Stimulated activated effector memory CD8-positive, alpha-beta T cell treated with anti-CD3 and anti-CD28 coated beads, Interleukin-12 subunit alpha, Interleukin-12 subunit beta, amount 100 ng/mL, for 72 hours (primary cell): ENCODE measurements at regions not wholly inside any gene's neighbourhood (a gene's known extent, or its start where the extent isn't known, plus 50 kb on each side); places are given as distances from the start of the nearest gene placed in this dataset.

Experiments used
- ATAC-seq: fragments of 150-1000 bp; cut with Tn5 transposase; 2 replicates; pipeline ENCODE4 v1.10.0; 2021
- DNase-seq, 2 donors: peaks; one replicate each; pipeline ENCODE4 v3.0.0; 2021 to 2022; ENCODE audit warnings: low spot score in 2 of 2
- H3K27ac Mint-ChIP-seq: one replicate; pipeline ENCODE4 v1.8.0; 2022; ENCODE audit warnings: mild to moderate bottlenecking, mixed read lengths
- H3K36me3 Mint-ChIP-seq: one replicate; pipeline ENCODE4 v1.8.0; 2022; ENCODE audit warnings: mild to moderate bottlenecking, mixed read lengths
- H3K4me1 Mint-ChIP-seq: one replicate; pipeline ENCODE4 v1.8.0; 2022; ENCODE audit warnings: mixed read lengths
- H3K4me3 Mint-ChIP-seq: one replicate; pipeline ENCODE4 v1.8.0; 2022; ENCODE audit warnings: mild to moderate bottlenecking, mixed read lengths
- H3K9me3 Mint-ChIP-seq: one replicate; pipeline ENCODE4 v1.8.0; 2022; ENCODE audit warnings: mixed read lengths

- H3K36me3 Mint-ChIP-seq: no peaks in the 10 kb centered on the region
- DNase-seq: no peak
Observed at GRCh38 chr14:85195872-85196477, 334.0 kb upstream of the FLRT2 start.

GRCh38 chr14:85198001-85198400 lies 331.9 kb upstream of the FLRT2 start:
- ATAC-seq (no peak), DNase-seq (no peak)
- peaks cover 13% of the 10 kb centered on the region for H3K9me3 Mint-ChIP-seq
- no peaks in the 10 kb centered on the region for H3K4me1 Mint-ChIP-seq
- no peaks in the 10 kb centered on the region for H3K36me3 Mint-ChIP-seq
- no peak overlapping the region for H3K4me3 Mint-ChIP-seq
- no peak overlapping the region for H3K27ac Mint-ChIP-seq

More at GRCh38 chr14:85195872-85196477, 334.0 kb upstream of the FLRT2 start:
- H3K27ac Mint-ChIP-seq: no peak overlapping the region
- H3K4me1 Mint-ChIP-seq: no peaks in the 10 kb centered on the region
- no peak for ATAC-seq
- H3K9me3 Mint-ChIP-seq: peaks cover 9% of the 10 kb centered on the region
- H3K4me3 Mint-ChIP-seq: no peak overlapping the region

- no peak overlapping the region for H3K27ac Mint-ChIP-seq
- H3K36me3 Mint-ChIP-seq: no peaks in the 10 kb centered on the region
- H3K4me1 Mint-ChIP-seq: no peaks in the 10 kb centered on the region
- ATAC-seq: no peak
- peaks cover 4% of the 10 kb centered on the region for H3K9me3 Mint-ChIP-seq
- DNase-seq: no peak
- H3K4me3 Mint-ChIP-seq: no peak overlapping the region
Observed at GRCh38 chr14:85205875-85206274, 324.1 kb upstream of the FLRT2 start.

GRCh38 chr14:85214471-85214870 lies 315.5 kb upstream of the FLRT2 start:
- Mint-ChIP-seq H3K4me3 (no peak overlapping the region), H3K9me3 (peaks cover 5% of the 10 kb centered on the region), H3K4me1 (no peaks in the 10 kb centered on the region), H3K36me3 (no peaks in the 10 kb centered on the region), H3K27ac (no peak overlapping the region)
- no peak for DNase-seq
- no peak for ATAC-seq

- Mint-ChIP-seq H3K27ac (no peak overlapping the region), H3K36me3 (no peaks in the 10 kb centered on the region), H3K4me3 (no peak overlapping the region), H3K4me1 (no peaks in the 10 kb centered on the region), H3K9me3 (peaks cover 11% of the 10 kb centered on the region)
- no peak for ATAC-seq
- DNase-seq: no peak
Observed at GRCh38 chr14:85217412-85217811, 312.5 kb upstream of the FLRT2 start.

GRCh38 chr14:85218982-85219381 lies 311.0 kb upstream of the FLRT2 start:
- Mint-ChIP-seq H3K4me3 (no peak overlapping the region), H3K9me3 (peaks cover 12% of the 10 kb centered on the region), H3K36me3 (no peaks in the 10 kb centered on the region), H3K27ac (no peak overlapping the region), H3K4me1 (no peaks in the 10 kb centered on the region)
- no peak for ATAC-seq
- no peak for DNase-seq

GRCh38 chr14:85221832-85222231 lies 308.1 kb upstream of the FLRT2 start:
- no peak for ATAC-seq
- Mint-ChIP-seq H3K36me3 (no peaks in the 10 kb centered on the region), H3K4me3 (no peak overlapping the region), H3K27ac (no peak overlapping the region), H3K9me3 (peaks cover 18% of the 10 kb centered on the region), H3K4me1 (no peaks in the 10 kb centered on the region)
- no peak for DNase-seq

- no peak overlapping the region for H3K27ac Mint-ChIP-seq
- DNase-seq (no peak), ATAC-seq (no peak)
- peaks cover 20% of the 10 kb centered on the region for H3K9me3 Mint-ChIP-seq
- H3K4me3 Mint-ChIP-seq: no peak overlapping the region
- no peaks in the 10 kb centered on the region for H3K36me3 Mint-ChIP-seq
- H3K4me1 Mint-ChIP-seq: no peaks in the 10 kb centered on the region
Observed at GRCh38 chr14:85222341-85222740, 307.6 kb upstream of the FLRT2 start.

GRCh38 chr14:85223667-85224066 lies 306.3 kb upstream of the FLRT2 start:
- Mint-ChIP-seq H3K9me3 (peaks cover 22% of the 10 kb centered on the region), H3K27ac (no peak overlapping the region), H3K36me3 (no peaks in the 10 kb centered on the region), H3K4me3 (no peak overlapping the region), H3K4me1 (no peaks in the 10 kb centered on the region)
- ATAC-seq (no peak), DNase-seq (no peak)

- H3K4me3 Mint-ChIP-seq: no peak overlapping the region
- H3K36me3 Mint-ChIP-seq: no peaks in the 10 kb centered on the region
- DNase-seq (no peak), ATAC-seq (no peak)
- H3K9me3 Mint-ChIP-seq: peaks cover 22% of the 10 kb centered on the region
- H3K4me1 Mint-ChIP-seq: no peaks in the 10 kb centered on the region
- H3K27ac Mint-ChIP-seq: no peak overlapping the region
Observed at GRCh38 chr14:85224241-85224640, 305.7 kb upstream of the FLRT2 start.

- H3K27ac Mint-ChIP-seq: no peak overlapping the region
- no peak overlapping the region for H3K4me3 Mint-ChIP-seq
- H3K4me1 Mint-ChIP-seq: no peaks in the 10 kb centered on the region
- H3K9me3 Mint-ChIP-seq: peaks cover 21% of the 10 kb centered on the region
- no peaks in the 10 kb centered on the region for H3K36me3 Mint-ChIP-seq
- DNase-seq (no peak), ATAC-seq (no peak)
Observed at GRCh38 chr14:85233756-85234155, 296.2 kb upstream of the FLRT2 start.

- H3K27ac Mint-ChIP-seq: no peak overlapping the region
- ATAC-seq: no peak
Observed at GRCh38 chr14:85234156-85235025, 295.6 kb upstream of the FLRT2 start.

GRCh38 chr14:85235868-85236267 lies 294.1 kb upstream of the FLRT2 start:
- no peak overlapping the region for H3K4me3 Mint-ChIP-seq
- no peaks in the 10 kb centered on the region for H3K4me1 Mint-ChIP-seq
- ATAC-seq: no peak
- H3K9me3 Mint-ChIP-seq: peaks cover 22% of the 10 kb centered on the region
- no peak overlapping the region for H3K27ac Mint-ChIP-seq
- no peaks in the 10 kb centered on the region for H3K36me3 Mint-ChIP-seq
- DNase-seq: no peak

More at GRCh38 chr14:85234156-85235025, 295.6 kb upstream of the FLRT2 start:
- Mint-ChIP-seq H3K36me3 (no peaks in the 10 kb centered on the region), H3K9me3 (peaks cover 21% of the 10 kb centered on the region), H3K4me3 (no peak overlapping the region), H3K4me1 (no peaks in the 10 kb centered on the region)
- DNase-seq: no peak

- no peak overlapping the region for H3K27ac Mint-ChIP-seq
- no peaks in the 10 kb centered on the region for H3K4me1 Mint-ChIP-seq
- peaks cover 22% of the 10 kb centered on the region for H3K9me3 Mint-ChIP-seq
- no peaks in the 10 kb centered on the region for H3K36me3 Mint-ChIP-seq
- DNase-seq: no peak
- no peak overlapping the region for H3K4me3 Mint-ChIP-seq
- ATAC-seq: no peak
Observed at GRCh38 chr14:85236296-85236695, 293.6 kb upstream of the FLRT2 start.

GRCh38 chr14:85239791-85240190 lies 290.2 kb upstream of the FLRT2 start:
- no peak overlapping the region for H3K4me3 Mint-ChIP-seq
- no peak for ATAC-seq
- H3K4me1 Mint-ChIP-seq: no peaks in the 10 kb centered on the region
- DNase-seq: no peak
- peaks cover 9% of the 10 kb centered on the region for H3K9me3 Mint-ChIP-seq
- no peak overlapping the region for H3K27ac Mint-ChIP-seq
- no peaks in the 10 kb centered on the region for H3K36me3 Mint-ChIP-seq
